ENCODE measurements at regions not wholly inside any gene's neighbourhood (a gene's known extent, or its start where the extent isn't known, plus 50 kb on each side); places are given as distances from the start of the nearest gene placed in this dataset.

DNA sequence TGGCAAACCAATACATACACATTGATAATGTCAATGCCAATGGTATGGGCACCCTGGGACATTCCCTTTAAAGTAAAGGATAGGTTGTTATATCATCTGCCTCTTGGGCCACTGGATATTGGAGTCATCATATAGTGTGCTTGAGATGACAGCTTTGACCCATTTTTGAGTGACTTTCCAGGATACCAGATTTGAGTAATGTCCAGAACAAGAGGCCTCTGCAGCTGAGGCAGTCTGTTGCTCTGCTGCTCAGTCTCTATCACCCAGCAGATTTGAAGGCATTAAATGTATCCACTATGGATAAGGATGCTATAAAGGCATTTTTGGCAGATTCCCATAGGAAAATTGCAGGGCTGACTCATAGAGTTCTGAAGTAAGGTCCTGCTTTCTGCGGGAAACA, 525.6 kb upstream of the SEMA6A start:
- ChIA-PET CTCF (no interaction called here), POLR2A (ENCODE audit: unreplicated experiment) (no interaction called here)
- no peaks in the 10 kb centered on the region for H3K79me2 ChIP-seq (ENCODE audit: low read depth)
- no peaks in the 10 kb centered on the region for H4K20me1 ChIP-seq (ENCODE audit: insufficient read depth)
- no peaks in the 10 kb centered on the region for H3K4me1 ChIP-seq (replicated peaks; ENCODE audit: insufficient read depth)
- no peaks in the 10 kb centered on the region; the same call in 1 of the 2 replicates for H3K27me3 ChIP-seq (ENCODE audit: insufficient read depth, low read depth)
- intact Hi-C loops (cut with micrococcal nuclease; ENCODE audit: unreplicated experiment): no loop called here
- no peak overlapping the region for H3K27ac ChIP-seq
- TF ChIP-seq, protein P1, sequence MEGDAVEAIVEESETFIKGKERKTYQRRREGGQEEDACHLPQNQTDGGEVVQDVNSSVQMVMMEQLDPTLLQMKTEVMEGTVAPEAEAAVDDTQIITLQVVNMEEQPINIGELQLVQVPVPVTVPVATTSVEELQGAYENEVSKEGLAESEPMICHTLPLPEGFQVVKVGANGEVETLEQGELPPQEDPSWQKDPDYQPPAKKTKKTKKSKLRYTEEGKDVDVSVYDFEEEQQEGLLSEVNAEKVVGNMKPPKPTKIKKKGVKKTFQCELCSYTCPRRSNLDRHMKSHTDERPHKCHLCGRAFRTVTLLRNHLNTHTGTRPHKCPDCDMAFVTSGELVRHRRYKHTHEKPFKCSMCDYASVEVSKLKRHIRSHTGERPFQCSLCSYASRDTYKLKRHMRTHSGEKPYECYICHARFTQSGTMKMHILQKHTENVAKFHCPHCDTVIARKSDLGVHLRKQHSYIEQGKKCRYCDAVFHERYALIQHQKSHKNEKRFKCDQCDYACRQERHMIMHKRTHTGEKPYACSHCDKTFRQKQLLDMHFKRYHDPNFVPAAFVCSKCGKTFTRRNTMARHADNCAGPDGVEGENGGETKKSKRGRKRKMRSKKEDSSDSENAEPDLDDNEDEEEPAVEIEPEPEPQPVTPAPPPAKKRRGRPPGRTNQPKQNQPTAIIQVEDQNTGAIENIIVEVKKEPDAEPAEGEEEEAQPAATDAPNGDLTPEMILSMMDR (conservative IDR thresholded peaks at IDR 0.05): no peak
- TF ChIP-seq EZH2 (IDR thresholded peaks at IDR 0.05; ENCODE audit: low read depth): no peak
- no peaks in the 10 kb centered on the region for H3K36me3 ChIP-seq (ENCODE audit: low read depth)
- H2AFZ ChIP-seq: no peak overlapping the region
- no peak for DNase-seq
- H3K9me2 ChIP-seq (ENCODE audit: insufficient read depth): no peaks in the 10 kb centered on the region
- H3K4me2 ChIP-seq: no peak overlapping the region
- H3K9me3 ChIP-seq (ENCODE audit: insufficient read depth, low read depth): no peaks in the 10 kb centered on the region
- no peak overlapping the region for H3K4me3 ChIP-seq
- BruUV-seq (replicated peaks): no TSS peak
- no peaks in the 10 kb centered on the region for H3F3A ChIP-seq (ENCODE audit: insufficient read depth, low read depth)

- no peak for DNase-seq
- CTCF ChIA-PET: no interaction called here
- Histone ChIP-seq H3K27me3 (ENCODE audit: insufficient read depth, low read depth) (no peaks in the 10 kb centered on the region; the same call in 1 of the 2 replicates), H3K4me1 (replicated peaks; ENCODE audit: insufficient read depth) (no peaks in the 10 kb centered on the region), H3K4me3 (no peak overlapping the region), H3K4me2 (no peak overlapping the region), H4K20me1 (ENCODE audit: insufficient read depth) (no peaks in the 10 kb centered on the region), H3K36me3 (ENCODE audit: low read depth) (no peaks in the 10 kb centered on the region), H3K9me3 (ENCODE audit: insufficient read depth, low read depth) (no peaks in the 10 kb centered on the region), H2AFZ (no peak overlapping the region), H3F3A (ENCODE audit: insufficient read depth, low read depth) (no peaks in the 10 kb centered on the region), H3K27ac (no peak overlapping the region), H3K79me2 (ENCODE audit: low read depth) (no peaks in the 10 kb centered on the region), H3K9me2 (ENCODE audit: insufficient read depth) (no peaks in the 10 kb centered on the region)
- no peak for TF ChIP-seq EZH2 (IDR thresholded peaks at IDR 0.05; ENCODE audit: low read depth)
- TF ChIP-seq, protein P1 (conservative IDR thresholded peaks at IDR 0.05): no peak
- intact Hi-C loops (cut with micrococcal nuclease; ENCODE audit: unreplicated experiment): no loop called here
- POLR2A ChIA-PET (ENCODE audit: unreplicated experiment): no interaction called here
- no TSS peak for BruUV-seq (replicated peaks)
These were observed 523.5 kb upstream of the SEMA6A start for GRCh38 chr5:117098094-117098493.

DNA sequence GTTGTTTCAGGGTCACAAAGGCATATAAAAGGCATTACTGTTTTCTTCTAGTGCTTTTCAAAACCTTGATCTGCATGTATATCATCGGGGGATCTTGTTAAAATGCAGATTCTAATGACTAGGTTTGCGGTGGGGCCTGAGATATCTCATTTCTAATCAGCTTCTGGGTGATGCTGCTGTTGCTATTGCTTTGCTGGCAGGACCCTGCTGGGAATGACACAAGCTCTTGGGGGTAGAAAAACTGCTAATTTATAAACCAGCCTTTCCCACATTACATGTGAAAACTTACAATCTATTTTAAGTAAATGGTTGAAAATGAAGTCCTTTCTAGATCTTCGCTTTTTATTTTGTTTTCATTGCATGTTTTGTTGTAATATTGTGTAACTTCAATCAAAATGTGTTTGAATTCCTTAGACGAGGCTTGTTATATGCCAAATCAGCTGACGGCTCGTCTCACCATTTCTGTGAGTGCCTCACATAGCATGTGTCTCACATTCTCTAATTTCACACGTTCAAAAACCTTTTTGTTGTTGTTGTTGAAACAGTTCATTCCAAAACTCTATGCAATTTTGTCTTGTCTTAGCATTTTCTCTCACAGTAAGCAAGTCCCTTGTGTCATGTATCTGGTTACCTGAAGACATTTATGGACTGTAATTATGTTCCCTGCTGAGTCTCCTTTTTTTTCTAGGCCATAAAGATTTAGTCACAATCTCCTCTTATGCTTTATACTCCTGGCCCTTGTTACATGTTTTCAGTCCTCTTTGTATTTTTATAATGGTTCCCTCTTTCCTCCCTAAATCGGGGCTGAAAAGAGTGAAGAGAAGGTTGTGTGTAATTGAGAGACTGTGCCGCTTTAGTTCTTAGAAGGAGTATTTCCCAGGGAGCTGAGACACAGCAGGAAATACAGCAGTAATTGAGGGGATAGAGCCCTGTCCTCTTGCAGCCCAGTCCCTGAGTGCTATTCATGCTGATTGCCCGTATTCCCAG, 521.0 kb upstream of the SEMA6A start:
- CTCF ChIA-PET: no interaction called here
- H2AFZ ChIP-seq: no peak overlapping the region
- POLR2A ChIA-PET (ENCODE audit: unreplicated experiment): no interaction called here

More for the DNA sequence above, 521.0 kb upstream of the SEMA6A start:
- Histone ChIP-seq H3K4me2 (no peak overlapping the region), H3K36me3 (ENCODE audit: low read depth) (no peaks in the 10 kb centered on the region), H4K20me1 (ENCODE audit: insufficient read depth) (no peaks in the 10 kb centered on the region), H3K4me1 (replicated peaks; ENCODE audit: insufficient read depth) (no peaks in the 10 kb centered on the region), H3K79me2 (ENCODE audit: low read depth) (no peaks in the 10 kb centered on the region), H3K4me3 (no peak overlapping the region), H3K27ac (no peak overlapping the region), H3K9me2 (ENCODE audit: insufficient read depth) (no peaks in the 10 kb centered on the region), H3K27me3 (ENCODE audit: insufficient read depth, low read depth) (no peaks in the 10 kb centered on the region; the same call in 1 of the 2 replicates), H3K9me3 (ENCODE audit: insufficient read depth, low read depth) (no peaks in the 10 kb centered on the region), H3F3A (ENCODE audit: insufficient read depth, low read depth) (no peaks in the 10 kb centered on the region)
- no peak for TF ChIP-seq EZH2 (IDR thresholded peaks at IDR 0.05; ENCODE audit: low read depth)
- TF ChIP-seq, protein P1 (conservative IDR thresholded peaks at IDR 0.05): no peak
- DNase-seq: no peak
- BruUV-seq (replicated peaks): no TSS peak
- intact Hi-C loops (cut with micrococcal nuclease; ENCODE audit: unreplicated experiment): no loop called here
